ENCODE measurements at regions not wholly inside any gene's neighbourhood (a gene's known extent, or its start where the extent isn't known, plus 50 kb on each side); places are given as distances from the start of the nearest gene placed in this dataset.

GRCh38 chr19:46935066-46935663, 74.4 kb downstream of the ARHGAP35 start (continued):
- TF ChIP-seq ZNF565 (CRISPR knock-in tag; conservative IDR thresholded peaks at IDR 0.05; ENCODE audit: low read depth), result no peak

DNA sequence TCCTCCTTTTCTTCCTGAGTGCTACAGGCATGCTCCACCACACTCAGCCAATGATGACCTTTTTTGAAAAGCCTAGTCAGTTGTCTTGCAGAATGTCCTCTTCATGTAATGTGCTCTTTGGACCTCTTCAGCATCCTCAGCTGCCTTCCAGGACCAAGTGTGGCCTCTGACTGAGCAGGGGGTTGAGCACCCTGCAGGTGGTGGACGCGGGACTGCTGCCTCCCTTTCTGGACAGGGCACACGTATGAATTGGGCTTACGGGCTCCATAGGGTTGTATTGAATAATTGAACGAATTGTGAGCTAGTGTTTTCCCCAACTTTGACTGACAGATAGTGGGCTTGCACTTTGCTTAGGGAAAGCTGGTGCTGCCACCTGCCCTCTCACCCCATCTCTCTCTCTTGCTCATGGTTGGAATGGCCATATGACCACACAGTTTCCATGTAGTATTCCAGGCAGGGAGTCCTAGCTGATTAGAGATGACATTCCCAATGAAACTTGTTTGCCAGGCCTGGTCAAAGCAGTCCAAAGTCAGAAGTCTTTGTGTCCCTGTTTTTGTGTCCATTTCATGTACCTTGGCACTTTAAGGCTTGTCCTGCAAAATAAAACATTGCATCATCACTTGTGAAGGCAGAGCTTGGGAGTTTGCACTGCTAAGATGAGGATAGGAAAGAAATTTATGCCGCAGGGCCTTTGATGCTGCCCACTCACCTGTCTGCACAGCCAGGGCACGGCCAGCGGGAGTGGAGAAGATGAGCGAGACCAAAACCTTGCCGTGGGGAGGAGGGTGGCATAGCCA, 76.3 kb upstream of the NPAS1 start:
- TF ChIP-seq TOX (CRISPR knock-in tag; IDR thresholded peaks at IDR 0.05; ENCODE audit: borderline replicate concordance), result no peak
- TF ChIP-seq GLIS3 (CRISPR knock-in tag; IDR thresholded peaks at IDR 0.05), result no peak
- TF ChIP-seq ZC3H10 (CRISPR knock-in tag; IDR thresholded peaks at IDR 0.05), result no peak
- TF ChIP-seq OSR1 (CRISPR knock-in tag; IDR thresholded peaks at IDR 0.05), result no peak
- TF ChIP-seq PATZ1 (CRISPR knock-in tag; IDR thresholded peaks at IDR 0.05; ENCODE audit: borderline replicate concordance), result no peak
- TF ChIP-seq PPARA (CRISPR knock-in tag; IDR thresholded peaks at IDR 0.05; ENCODE audit: borderline replicate concordance), result no peak
- TF ChIP-seq, protein P1, sequence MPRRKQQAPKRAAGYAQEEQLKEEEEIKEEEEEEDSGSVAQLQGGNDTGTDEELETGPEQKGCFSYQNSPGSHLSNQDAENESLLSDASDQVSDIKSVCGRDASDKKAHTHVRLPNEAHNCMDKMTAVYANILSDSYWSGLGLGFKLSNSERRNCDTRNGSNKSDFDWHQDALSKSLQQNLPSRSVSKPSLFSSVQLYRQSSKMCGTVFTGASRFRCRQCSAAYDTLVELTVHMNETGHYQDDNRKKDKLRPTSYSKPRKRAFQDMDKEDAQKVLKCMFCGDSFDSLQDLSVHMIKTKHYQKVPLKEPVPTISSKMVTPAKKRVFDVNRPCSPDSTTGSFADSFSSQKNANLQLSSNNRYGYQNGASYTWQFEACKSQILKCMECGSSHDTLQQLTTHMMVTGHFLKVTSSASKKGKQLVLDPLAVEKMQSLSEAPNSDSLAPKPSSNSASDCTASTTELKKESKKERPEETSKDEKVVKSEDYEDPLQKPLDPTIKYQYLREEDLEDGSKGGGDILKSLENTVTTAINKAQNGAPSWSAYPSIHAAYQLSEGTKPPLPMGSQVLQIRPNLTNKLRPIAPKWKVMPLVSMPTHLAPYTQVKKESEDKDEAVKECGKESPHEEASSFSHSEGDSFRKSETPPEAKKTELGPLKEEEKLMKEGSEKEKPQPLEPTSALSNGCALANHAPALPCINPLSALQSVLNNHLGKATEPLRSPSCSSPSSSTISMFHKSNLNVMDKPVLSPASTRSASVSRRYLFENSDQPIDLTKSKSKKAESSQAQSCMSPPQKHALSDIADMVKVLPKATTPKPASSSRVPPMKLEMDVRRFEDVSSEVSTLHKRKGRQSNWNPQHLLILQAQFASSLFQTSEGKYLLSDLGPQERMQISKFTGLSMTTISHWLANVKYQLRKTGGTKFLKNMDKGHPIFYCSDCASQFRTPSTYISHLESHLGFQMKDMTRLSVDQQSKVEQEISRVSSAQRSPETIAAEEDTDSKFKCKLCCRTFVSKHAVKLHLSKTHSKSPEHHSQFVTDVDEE (CRISPR knock-in tag; IDR thresholded peaks at IDR 0.05), result no peak
- no peak for TF ChIP-seq ZFP30 (CRISPR knock-in tag; IDR thresholded peaks at IDR 0.05)
- no peak for TF ChIP-seq BACH2 (CRISPR knock-in tag; IDR thresholded peaks at IDR 0.05; ENCODE audit: borderline replicate concordance)
- no peak for TF ChIP-seq ESRRG (CRISPR knock-in tag; IDR thresholded peaks at IDR 0.05)
- TF ChIP-seq POU6F1 (CRISPR knock-in tag; IDR thresholded peaks at IDR 0.05; ENCODE audit: borderline replicate concordance, low read depth), result no peak
- no peak for TF ChIP-seq TCF4 (CRISPR knock-in tag; IDR thresholded peaks at IDR 0.05; ENCODE audit: borderline replicate concordance)
- no peak for TF ChIP-seq ARNTL (CRISPR knock-in tag; IDR thresholded peaks at IDR 0.05; ENCODE audit: borderline replicate concordance, low read depth)
- TF ChIP-seq, protein P2, sequence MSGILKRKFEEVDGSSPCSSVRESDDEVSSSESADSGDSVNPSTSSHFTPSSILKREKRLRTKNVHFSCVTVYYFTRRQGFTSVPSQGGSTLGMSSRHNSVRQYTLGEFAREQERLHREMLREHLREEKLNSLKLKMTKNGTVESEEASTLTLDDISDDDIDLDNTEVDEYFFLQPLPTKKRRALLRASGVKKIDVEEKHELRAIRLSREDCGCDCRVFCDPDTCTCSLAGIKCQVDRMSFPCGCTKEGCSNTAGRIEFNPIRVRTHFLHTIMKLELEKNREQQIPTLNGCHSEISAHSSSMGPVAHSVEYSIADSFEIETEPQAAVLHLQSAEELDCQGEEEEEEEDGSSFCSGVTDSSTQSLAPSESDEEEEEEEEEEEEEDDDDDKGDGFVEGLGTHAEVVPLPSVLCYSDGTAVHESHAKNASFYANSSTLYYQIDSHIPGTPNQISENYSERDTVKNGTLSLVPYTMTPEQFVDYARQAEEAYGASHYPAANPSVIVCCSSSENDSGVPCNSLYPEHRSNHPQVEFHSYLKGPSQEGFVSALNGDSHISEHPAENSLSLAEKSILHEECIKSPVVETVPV (CRISPR knock-in tag; IDR thresholded peaks at IDR 0.05), result no peak
- no peak for TF ChIP-seq ZNF565 (CRISPR knock-in tag; conservative IDR thresholded peaks at IDR 0.05; ENCODE audit: low read depth)
- TF ChIP-seq ZFP3 (CRISPR knock-in tag; IDR thresholded peaks at IDR 0.05), result no peak
- no peak for TF ChIP-seq CSDC2 (CRISPR knock-in tag; IDR thresholded peaks at IDR 0.05)
- no peak for TF ChIP-seq ZNF8 (CRISPR knock-in tag; IDR thresholded peaks at IDR 0.05)
- no peak for ATAC-seq

- TF ChIP-seq CSDC2 (CRISPR knock-in tag; IDR thresholded peaks at IDR 0.05) (no peak), SNAI2 (CRISPR knock-in tag; IDR thresholded peaks at IDR 0.05) (no peak), ISL1 (CRISPR knock-in tag; IDR thresholded peaks at IDR 0.05) (no peak), POU6F1 (CRISPR knock-in tag; IDR thresholded peaks at IDR 0.05; ENCODE audit: borderline replicate concordance, low read depth) (no peak), TCF4 (CRISPR knock-in tag; IDR thresholded peaks at IDR 0.05; ENCODE audit: borderline replicate concordance) (no peak), PPARA (CRISPR knock-in tag; IDR thresholded peaks at IDR 0.05; ENCODE audit: borderline replicate concordance) (no peak), ARNTL (CRISPR knock-in tag; IDR thresholded peaks at IDR 0.05; ENCODE audit: borderline replicate concordance, low read depth) (no peak), OSR1 (CRISPR knock-in tag; IDR thresholded peaks at IDR 0.05) (no peak), PATZ1 (CRISPR knock-in tag; IDR thresholded peaks at IDR 0.05; ENCODE audit: borderline replicate concordance) (no peak), GLIS3 (CRISPR knock-in tag; IDR thresholded peaks at IDR 0.05) (no peak), TOX (CRISPR knock-in tag; IDR thresholded peaks at IDR 0.05; ENCODE audit: borderline replicate concordance) (no peak)
- TF ChIP-seq, protein P1 (CRISPR knock-in tag; IDR thresholded peaks at IDR 0.05), result no peak
- ATAC-seq, result no peak; the same call in 2 of the 3 replicates
Measured at GRCh38 chr19:46944123-46944748, 75.4 kb upstream of the NPAS1 start.
